Smooth muscle cell (in vitro differentiated cells): ENCODE measurements at regions not wholly inside any gene's neighbourhood (a gene's known extent, or its start where the extent isn't known, plus 50 kb on each side); places are given as distances from the start of the nearest gene placed in this dataset.

ENCODE experiments used
- DNase-seq: peaks from one replicate; lab custom pipeline; 2025; ENCODE audit not compliant: unreplicated experiment; lab: John Stamatoyannopoulos, UW
- H2AFZ ChIP-seq: fragments of 200-600 bp; sonication (generic); 2 replicates; pipeline ENCODE4 v1.6.0; 2016; ENCODE audit warnings: antibody characterized with exemption, low read depth, mild to moderate bottlenecking
- H3F3A ChIP-seq: fragments of 200-600 bp; sonication (generic); 2 replicates; pipeline ENCODE4 v1.6.0; 2017; ENCODE audit warnings: antibody characterized with exemption, low read depth
- H3K27ac ChIP-seq: fragments of 200-600 bp; sonication (generic); 2 replicates; pipeline ENCODE4 v1.5.1; 2016; ENCODE audit warnings: low read depth, mild to moderate bottlenecking
- H3K27me3 ChIP-seq: fragments of 200-600 bp; sonication (generic); 2 replicates; pipeline ENCODE4 v1.6.1; 2016; ENCODE audit warnings: low read depth, mild to moderate bottlenecking
- H3K36me3 ChIP-seq: fragments of 200-600 bp; sonication (generic); 2 replicates; pipeline ENCODE4 v1.5.1; 2016; ENCODE audit warnings: low read depth
- H3K4me1 ChIP-seq: fragments of 200-600 bp; sonication (generic); 2 replicates; pipeline ENCODE4 v1.5.1; 2016; ENCODE audit warnings: low read depth
- H3K4me2 ChIP-seq: fragments of 200-600 bp; sonication (generic); 2 replicates; pipeline ENCODE4 v1.6.0; 2016; ENCODE audit warnings: mild to moderate bottlenecking
- H3K4me3 ChIP-seq: fragments of 200-600 bp; sonication (generic); 2 replicates; pipeline ENCODE4 v1.5.1; 2016; ENCODE audit warnings: mild to moderate bottlenecking
- H3K79me2 ChIP-seq: fragments of 200-600 bp; sonication (generic); 2 replicates; pipeline ENCODE4 v1.6.0; 2016; ENCODE audit warnings: low read depth, mild to moderate bottlenecking
- H3K9ac ChIP-seq: fragments of 200-600 bp; sonication (generic); 2 replicates; pipeline ENCODE4 v1.6.0; 2016; ENCODE audit warnings: low read depth
- H3K9me3 ChIP-seq: fragments of 200-600 bp; sonication (generic); replicated peaks from 2 replicates; pipeline ENCODE4 v1.5.1; 2016; ENCODE audit warnings: low read depth
- H4K20me1 ChIP-seq: fragments of 200-600 bp; sonication (generic); 2 replicates; pipeline ENCODE4 v1.6.0; 2016; ENCODE audit warnings: low read depth
- WGBS: methylation state at CpG from one replicate; pipeline ENCODE4 v1.1.7; 2016; ENCODE audit warnings: low lambda C conversion rate; 5-methylcytosine and 5-hydroxymethylcytosine counted together
- TF ChIP-seq, protein P1 (sequence below): fragments of 200-600 bp; sonication (generic); IDR thresholded peaks from 2 replicates; pipeline ENCODE4 v1.5.1; 2017; ENCODE audit warnings: borderline replicate concordance, mild to moderate bottlenecking, antibody characterized with exemption; ENCODE audit not compliant: insufficient read depth, poor library complexity, severe bottlenecking

DNA sequence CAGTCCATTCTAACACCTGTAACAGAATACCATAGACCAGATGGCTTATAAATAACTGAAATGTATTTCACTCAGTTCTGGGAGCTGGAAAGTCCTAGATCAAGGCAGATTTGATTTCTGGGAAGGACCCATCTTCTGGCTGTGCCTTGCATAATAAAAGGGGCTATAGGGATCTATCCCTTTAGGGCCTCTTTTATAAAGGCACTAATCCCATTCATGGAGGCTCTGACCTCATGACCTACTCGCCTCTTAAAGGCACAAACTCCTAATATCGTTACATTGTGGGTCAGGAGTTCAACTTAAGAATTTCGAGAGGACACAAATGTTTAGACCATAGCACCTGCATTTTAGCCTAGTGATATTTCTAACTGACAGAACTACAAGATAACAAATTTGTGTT lies 619.0 kb downstream of the CDH18 start:
- WGBS = 90% methylated on average over 3 of the region's 3 CpGs
- H3K4me1 ChIP-seq = no peaks in the 10 kb centered on the region

DNA sequence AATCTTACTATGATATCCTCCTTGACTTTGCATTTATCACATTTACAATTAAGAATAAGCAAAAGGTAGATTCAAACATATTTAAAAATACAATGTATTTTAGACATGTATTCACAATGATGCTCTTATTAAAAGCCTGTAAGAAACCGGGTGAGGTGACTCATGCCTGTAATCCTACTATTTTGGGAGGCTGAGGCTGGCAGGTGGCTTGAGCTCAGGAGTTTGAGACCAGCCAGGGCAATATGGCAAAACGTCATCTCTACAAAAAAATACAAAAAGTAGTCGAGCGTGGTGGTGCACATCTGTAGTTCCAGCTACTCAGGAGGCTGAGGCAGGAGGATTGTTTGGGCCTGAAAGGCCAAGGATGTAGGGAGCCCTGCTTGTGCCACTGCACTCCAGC lies 618.4 kb downstream of the CDH18 start:
- Histone ChIP-seq H3K27ac (no peak overlapping the region), H3K9me3 (no peaks in the 10 kb centered on the region), H3K9ac (no peak overlapping the region), H2AFZ (no peak overlapping the region), H3F3A (no peaks in the 10 kb centered on the region), H4K20me1 (no peaks in the 10 kb centered on the region), H3K79me2 (no peaks in the 10 kb centered on the region), H3K36me3 (no peaks in the 10 kb centered on the region), H3K27me3 (no peaks in the 10 kb centered on the region), H3K4me2 (no peak overlapping the region), H3K4me3 (no peak overlapping the region), H3K4me1 (no peaks in the 10 kb centered on the region)
- TF ChIP-seq, protein P1, sequence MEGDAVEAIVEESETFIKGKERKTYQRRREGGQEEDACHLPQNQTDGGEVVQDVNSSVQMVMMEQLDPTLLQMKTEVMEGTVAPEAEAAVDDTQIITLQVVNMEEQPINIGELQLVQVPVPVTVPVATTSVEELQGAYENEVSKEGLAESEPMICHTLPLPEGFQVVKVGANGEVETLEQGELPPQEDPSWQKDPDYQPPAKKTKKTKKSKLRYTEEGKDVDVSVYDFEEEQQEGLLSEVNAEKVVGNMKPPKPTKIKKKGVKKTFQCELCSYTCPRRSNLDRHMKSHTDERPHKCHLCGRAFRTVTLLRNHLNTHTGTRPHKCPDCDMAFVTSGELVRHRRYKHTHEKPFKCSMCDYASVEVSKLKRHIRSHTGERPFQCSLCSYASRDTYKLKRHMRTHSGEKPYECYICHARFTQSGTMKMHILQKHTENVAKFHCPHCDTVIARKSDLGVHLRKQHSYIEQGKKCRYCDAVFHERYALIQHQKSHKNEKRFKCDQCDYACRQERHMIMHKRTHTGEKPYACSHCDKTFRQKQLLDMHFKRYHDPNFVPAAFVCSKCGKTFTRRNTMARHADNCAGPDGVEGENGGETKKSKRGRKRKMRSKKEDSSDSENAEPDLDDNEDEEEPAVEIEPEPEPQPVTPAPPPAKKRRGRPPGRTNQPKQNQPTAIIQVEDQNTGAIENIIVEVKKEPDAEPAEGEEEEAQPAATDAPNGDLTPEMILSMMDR = no peak
- no peak for DNase-seq
- 88% methylated on average over 4 of the region's 4 CpGs for WGBS

More for the DNA sequence above, 619.0 kb downstream of the CDH18 start:
- Histone ChIP-seq H3K9me3 (no peaks in the 10 kb centered on the region), H3F3A (no peaks in the 10 kb centered on the region), H2AFZ (no peak overlapping the region), H3K27me3 (no peaks in the 10 kb centered on the region), H3K27ac (no peak overlapping the region), H3K4me3 (no peak overlapping the region), H3K4me2 (no peak overlapping the region), H4K20me1 (no peaks in the 10 kb centered on the region), H3K36me3 (no peaks in the 10 kb centered on the region), H3K9ac (no peak overlapping the region), H3K79me2 (no peaks in the 10 kb centered on the region)
- DNase-seq = no peak
- TF ChIP-seq, protein P1 = no peak

- no peaks in the 10 kb centered on the region for H3K9me3 ChIP-seq
- 92% methylated on average over 2 of the region's 2 CpGs for WGBS
- no peak overlapping the region for H3K27ac ChIP-seq
- DNase-seq = no peak
- H2AFZ ChIP-seq = no peak overlapping the region
- H3F3A ChIP-seq = no peaks in the 10 kb centered on the region
- H3K79me2 ChIP-seq = no peaks in the 10 kb centered on the region
- H3K27me3 ChIP-seq = no peaks in the 10 kb centered on the region
- TF ChIP-seq, protein P1 = no peak
- no peak overlapping the region for H3K4me2 ChIP-seq
- no peak overlapping the region for H3K9ac ChIP-seq
- no peaks in the 10 kb centered on the region for H3K4me1 ChIP-seq
- H3K4me3 ChIP-seq = no peak overlapping the region
- no peaks in the 10 kb centered on the region for H4K20me1 ChIP-seq
- H3K36me3 ChIP-seq = no peaks in the 10 kb centered on the region
Measured at GRCh38 chr5:19370655-19371386, 617.2 kb downstream of the CDH18 start.

DNA sequence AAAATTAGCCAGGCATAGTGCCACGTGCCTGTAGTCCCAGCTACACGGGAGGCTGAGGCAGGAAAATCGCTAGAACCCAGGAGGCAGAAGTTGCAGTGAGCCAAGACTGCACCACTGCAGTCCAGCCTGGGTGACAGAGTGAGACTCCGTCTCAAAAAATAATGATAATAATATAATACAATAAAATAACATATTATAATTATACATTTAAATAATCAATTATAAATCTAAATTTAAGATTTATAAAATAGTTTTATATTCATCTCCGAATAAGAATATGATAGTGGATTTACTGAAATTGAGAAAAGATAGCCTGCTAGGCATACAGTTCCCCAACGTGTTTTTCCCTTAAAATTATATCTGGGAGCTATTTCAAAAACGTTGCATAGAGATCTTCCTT lies 599.6 kb downstream of the CDH18 start:
- Histone ChIP-seq H3K9me3 (no peaks in the 10 kb centered on the region), H3K36me3 (no peaks in the 10 kb centered on the region), H2AFZ (no peak overlapping the region), H3K4me1 (no peaks in the 10 kb centered on the region), H4K20me1 (no peaks in the 10 kb centered on the region), H3K79me2 (no peaks in the 10 kb centered on the region), H3K4me3 (no peak overlapping the region), H3K9ac (no peak overlapping the region), H3K27me3 (no peaks in the 10 kb centered on the region), H3K27ac (no peak overlapping the region), H3K4me2 (no peak overlapping the region), H3F3A (no peaks in the 10 kb centered on the region)
- 92% methylated on average over 7 of the region's 7 CpGs for WGBS
- no peak for DNase-seq
- TF ChIP-seq, protein P1 = no peak
